ENCODE measurements at regions not wholly inside any gene's neighbourhood (a gene's known extent, or its start where the extent isn't known, plus 50 kb on each side); places are given as distances from the start of the nearest gene placed in this dataset.

DNA sequence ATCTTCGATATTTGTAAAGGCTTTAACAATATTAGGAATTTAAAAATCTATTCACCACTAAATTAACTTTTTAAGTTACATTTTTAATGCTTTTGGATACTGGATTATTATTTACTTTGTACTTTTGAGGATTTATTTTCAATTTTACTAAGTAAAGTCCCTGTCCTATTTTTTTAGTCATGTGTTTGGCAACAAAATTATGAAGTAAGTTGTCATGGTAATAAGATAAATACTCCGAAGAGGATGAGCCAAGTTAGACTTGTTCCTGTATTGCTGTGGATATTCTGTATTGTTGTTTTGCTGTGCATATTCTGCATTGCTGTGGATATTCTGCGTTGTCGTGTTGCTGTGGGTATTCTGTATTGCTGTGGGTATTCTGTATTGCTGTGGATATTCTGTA lies 210.1 kb downstream of the MTRR start:
- TF ChIP-seq, protein P1, sequence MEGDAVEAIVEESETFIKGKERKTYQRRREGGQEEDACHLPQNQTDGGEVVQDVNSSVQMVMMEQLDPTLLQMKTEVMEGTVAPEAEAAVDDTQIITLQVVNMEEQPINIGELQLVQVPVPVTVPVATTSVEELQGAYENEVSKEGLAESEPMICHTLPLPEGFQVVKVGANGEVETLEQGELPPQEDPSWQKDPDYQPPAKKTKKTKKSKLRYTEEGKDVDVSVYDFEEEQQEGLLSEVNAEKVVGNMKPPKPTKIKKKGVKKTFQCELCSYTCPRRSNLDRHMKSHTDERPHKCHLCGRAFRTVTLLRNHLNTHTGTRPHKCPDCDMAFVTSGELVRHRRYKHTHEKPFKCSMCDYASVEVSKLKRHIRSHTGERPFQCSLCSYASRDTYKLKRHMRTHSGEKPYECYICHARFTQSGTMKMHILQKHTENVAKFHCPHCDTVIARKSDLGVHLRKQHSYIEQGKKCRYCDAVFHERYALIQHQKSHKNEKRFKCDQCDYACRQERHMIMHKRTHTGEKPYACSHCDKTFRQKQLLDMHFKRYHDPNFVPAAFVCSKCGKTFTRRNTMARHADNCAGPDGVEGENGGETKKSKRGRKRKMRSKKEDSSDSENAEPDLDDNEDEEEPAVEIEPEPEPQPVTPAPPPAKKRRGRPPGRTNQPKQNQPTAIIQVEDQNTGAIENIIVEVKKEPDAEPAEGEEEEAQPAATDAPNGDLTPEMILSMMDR (IDR thresholded peaks at IDR 0.05; ENCODE audit: poor library complexity, severe bottlenecking) = no peak
- TF ChIP-seq SMC3 (conservative IDR thresholded peaks at IDR 0.05; ENCODE audit: poor library complexity) = no peak
- TF ChIP-seq EP300 (conservative IDR thresholded peaks at IDR 0.05; ENCODE audit: poor library complexity, severe bottlenecking) = no peak
- no peak for TF ChIP-seq MXI1 (conservative IDR thresholded peaks at IDR 0.05; ENCODE audit: poor library complexity, severe bottlenecking)
- TF ChIP-seq EZH2 (IDR thresholded peaks at IDR 0.05; ENCODE audit: borderline replicate concordance, insufficient read depth, low read length, poor library complexity, severe bottlenecking) = no peak

Data from neural cell (in vitro differentiated cells).